Skin epidermis (tissue), 12 donors: ENCODE measurements at regions not wholly inside any gene's neighbourhood (a gene's known extent, or its start where the extent isn't known, plus 50 kb on each side); places are given as distances from the start of the nearest gene placed in this dataset.
A peak's percentile ranks its signal among the peaks of the same experiment; 100 is the strongest.

ENCODE experiments used
- H3K27ac ChIP-seq, 21 experiments: fragments of 200-600 bp; sonication (generic) in 11 of 21; one replicate each; pipeline ENCODE4 v1.5.0; 2020; ENCODE audit warnings: mild to moderate bottlenecking in 3 of 21, inconsistent platforms in 2 of 21, moderate library complexity in 2 of 21
- H3K4me3 ChIP-seq, 7 experiments: fragments of 200-600 bp; sonication (generic) in 2 of 7; one replicate each; pipeline ENCODE4 v1.5.0; 2020; ENCODE audit warnings: inconsistent platforms in 2 of 7, mild to moderate bottlenecking in 2 of 7, moderate library complexity in 1 of 7

DNA sequence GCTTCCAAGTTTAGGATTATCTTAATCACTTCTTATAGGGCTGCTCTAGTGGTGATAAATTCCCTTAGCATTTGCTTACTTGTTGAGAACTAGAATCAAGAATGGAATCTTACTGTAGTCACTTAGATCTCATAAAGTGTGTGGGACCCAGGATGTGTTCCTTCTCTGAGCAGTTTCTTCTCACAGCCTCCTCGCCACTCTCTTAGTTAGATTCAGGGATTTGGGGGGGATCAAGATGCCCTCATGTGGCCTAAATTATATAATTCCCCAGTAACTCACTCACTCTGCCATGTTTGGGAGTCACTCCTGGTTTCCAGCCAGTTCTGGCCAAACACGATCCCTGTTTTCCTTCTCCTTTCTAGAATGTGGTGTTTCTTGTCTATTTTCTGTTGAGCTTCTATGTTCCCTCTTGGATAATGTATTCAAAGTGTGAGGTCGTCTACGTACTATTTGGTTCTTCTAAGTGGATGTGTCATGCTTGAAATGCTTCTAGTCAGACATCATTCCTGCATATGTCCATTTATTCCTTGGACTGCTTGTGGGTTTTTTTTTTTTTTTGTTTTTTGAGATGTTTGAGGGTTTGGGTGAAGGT lies 414.9 kb upstream of the SYT4 start:
- H3K27ac ChIP-seq: peak overlapping the region in 2 of 21 experiments; percentile 13 to 30
- H3K4me3 ChIP-seq: no peak overlapping the region

DNA sequence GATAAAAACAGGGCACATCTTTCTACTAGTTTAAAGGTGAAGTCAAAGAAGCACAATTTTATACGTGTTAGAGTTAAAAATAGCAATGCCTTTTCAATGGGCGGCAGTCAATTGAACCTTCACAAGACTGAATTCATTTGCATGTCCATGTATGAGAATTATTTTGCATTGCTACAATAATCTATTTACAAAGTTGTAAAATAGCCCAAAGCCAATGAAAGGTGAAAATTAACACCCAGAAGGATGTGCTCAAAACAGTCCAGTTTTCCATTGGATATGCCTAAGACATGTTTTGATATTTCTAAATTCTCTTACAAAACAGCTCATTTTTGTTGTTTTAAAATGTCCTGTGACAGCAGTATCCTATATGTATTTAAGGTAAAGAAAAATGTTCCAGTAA lies 425.1 kb upstream of the SYT4 start:
- H3K27ac ChIP-seq: no peak overlapping the region
- no peak overlapping the region for H3K4me3 ChIP-seq

DNA sequence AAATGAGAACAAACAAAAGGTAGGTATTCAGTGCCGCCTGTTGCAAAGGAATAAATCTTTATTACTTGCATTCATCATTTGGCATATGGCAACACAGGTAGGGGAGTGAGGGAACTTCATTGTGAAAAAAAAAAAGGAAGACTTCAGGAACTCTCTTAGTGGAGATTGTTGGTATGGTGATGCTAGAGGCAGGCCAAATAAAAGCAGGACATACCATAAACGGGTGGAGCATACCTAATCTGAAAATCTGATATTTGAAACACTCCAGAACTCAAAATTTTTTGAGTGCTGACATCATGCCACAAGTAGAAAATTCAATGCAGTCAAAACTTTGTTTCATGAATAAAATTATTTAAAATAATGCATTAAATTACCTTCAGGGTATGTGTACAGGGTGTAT lies 425.8 kb upstream of the SYT4 start:
- Histone ChIP-seq H3K27ac (no peak overlapping the region), H3K4me3 (no peak overlapping the region)

DNA sequence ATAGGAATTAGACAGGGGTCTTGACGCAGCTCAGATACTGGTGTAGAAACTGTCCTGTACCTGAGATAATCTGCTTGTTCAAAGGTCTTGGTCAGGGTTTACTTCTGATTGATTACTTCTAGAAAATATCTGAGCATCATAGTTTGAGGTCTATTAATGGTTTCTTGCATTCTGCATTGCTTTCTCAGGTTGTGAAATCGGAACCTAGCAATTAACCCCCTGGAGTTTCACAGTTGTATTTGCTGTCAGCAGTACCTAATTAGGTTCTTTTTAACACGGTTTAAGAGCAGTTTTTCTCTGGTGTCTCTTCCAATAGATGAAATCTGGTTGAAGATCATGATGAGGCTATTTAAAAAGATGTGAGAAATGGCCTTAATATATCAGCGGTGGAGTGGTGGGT lies 428.6 kb upstream of the SYT4 start:
- no peak overlapping the region for H3K4me3 ChIP-seq
- no peak overlapping the region for H3K27ac ChIP-seq

GRCh38 chr18:43710135-43710534 lies 432.8 kb upstream of the SYT4 start:
- H3K27ac ChIP-seq: no peak overlapping the region
- no peak overlapping the region for H3K4me3 ChIP-seq

DNA sequence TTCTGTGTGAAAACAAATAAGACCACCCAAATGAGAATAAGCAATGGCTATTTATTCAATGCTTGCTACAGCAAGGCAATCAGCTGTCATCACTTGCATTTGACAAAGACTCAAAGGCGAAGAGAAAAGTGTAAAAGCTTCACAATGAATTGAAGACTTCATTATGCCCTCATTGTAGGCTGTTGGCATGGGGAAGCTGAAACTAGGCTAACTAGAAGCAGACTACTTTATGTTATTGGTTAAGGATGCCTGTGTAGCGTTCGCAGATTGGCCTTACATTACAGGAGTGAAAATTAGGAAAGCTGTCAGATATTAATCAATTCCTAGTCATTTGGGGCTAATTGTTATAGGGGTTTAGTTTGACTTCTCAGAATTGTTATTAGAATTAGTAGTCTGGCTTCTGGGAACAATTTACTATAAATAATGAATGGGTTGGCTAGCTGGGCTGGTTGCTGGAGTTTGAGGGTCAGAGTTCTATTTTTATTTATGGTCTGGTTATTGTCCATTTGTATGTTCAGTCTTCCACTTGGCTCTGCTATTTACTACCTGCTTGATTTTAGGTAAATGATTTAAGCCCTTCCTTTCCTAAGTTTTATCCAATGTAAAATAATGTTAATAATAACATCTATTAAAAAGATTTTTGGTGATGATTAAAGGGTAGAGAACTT lies 437.2 kb upstream of the SYT4 start:
- Histone ChIP-seq H3K4me3 (no peak overlapping the region), H3K27ac (no peak overlapping the region)

- no peak overlapping the region for H3K27ac ChIP-seq
- H3K4me3 ChIP-seq: no peak overlapping the region
Observed at GRCh38 chr18:43719267-43719795, 442.0 kb upstream of the SYT4 start.

- no peak overlapping the region for H3K27ac ChIP-seq
- H3K4me3 ChIP-seq: no peak overlapping the region
Observed at GRCh38 chr18:43720041-43720440, 442.8 kb upstream of the SYT4 start.

DNA sequence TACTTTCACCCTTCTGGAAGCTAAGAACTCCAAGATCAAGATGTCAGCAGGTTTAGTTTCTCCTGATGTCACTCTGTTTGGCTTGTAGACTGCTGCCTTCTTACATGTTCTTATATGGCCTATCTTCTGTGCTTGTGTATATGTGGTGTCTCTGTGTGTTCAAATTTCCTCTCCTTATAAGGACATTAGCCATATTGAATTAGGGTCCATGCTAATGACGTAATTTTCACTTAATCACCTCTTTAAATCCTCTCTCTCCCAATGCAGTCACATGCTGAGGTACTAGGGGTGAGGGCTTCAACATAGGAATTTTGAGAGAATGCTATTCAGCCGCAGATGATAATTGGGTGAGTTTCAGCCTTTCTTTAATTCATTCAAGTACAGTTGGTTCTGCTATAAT lies 458.3 kb upstream of the SYT4 start:
- no peak overlapping the region for H3K4me3 ChIP-seq
- no peak overlapping the region for H3K27ac ChIP-seq

DNA sequence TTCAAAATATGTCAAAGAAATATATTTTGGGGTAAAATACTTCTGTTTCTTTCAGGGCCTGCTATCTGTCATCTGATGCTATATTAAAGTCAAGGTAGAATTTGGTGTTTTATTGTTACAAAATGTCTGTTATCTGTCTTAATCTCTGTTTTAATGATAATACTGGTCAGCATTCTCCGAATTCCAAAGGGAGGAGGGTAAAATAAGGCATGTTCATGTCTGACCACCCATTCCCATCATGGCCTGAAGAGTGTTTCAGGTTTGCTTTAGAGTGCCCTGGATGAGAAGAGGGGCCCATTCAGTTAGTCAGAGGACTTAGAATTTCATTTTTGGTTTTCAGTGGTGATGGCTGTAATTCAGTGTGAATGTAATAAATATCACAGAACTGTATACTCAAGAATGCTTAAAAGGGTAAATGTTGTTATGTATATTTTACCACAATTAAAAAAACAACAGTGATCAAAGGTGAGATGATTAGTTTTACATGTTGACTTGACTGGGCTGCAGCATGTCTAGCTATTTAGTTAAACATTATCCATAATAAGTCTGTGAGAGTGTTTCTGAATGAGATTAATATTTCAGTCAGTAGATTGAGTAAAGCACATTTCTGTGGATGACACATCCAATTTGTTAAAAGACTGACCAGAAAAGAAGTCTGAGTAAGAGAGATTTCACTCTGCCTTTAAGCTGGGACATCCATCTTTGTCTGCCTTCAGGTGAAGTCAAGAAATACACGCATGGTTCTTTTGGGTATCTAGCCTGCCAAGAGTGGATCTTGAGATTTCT lies 467.9 kb upstream of the SYT4 start:
- Histone ChIP-seq H3K27ac (no peak overlapping the region), H3K4me3 (no peak overlapping the region)

DNA sequence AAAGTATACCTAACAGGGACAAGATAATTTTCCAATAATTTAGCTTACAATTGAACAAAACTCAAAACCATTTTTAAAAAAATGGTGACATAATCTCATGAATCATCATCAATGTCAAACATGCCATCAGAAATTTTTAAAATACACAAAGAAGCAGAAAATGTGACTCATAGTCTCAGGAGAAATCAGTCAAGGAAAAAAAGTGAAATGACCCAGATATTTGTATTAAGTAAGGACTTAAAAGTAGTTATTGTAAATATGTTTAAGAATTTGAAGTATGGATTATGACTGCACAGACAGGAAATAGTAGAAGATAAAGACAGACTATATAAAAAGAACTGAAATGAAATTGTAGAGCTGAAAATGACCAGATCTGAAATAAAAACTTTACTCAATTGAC lies 473.9 kb upstream of the SYT4 start:
- no peak overlapping the region for H3K27ac ChIP-seq
- H3K4me3 ChIP-seq: no peak overlapping the region

DNA sequence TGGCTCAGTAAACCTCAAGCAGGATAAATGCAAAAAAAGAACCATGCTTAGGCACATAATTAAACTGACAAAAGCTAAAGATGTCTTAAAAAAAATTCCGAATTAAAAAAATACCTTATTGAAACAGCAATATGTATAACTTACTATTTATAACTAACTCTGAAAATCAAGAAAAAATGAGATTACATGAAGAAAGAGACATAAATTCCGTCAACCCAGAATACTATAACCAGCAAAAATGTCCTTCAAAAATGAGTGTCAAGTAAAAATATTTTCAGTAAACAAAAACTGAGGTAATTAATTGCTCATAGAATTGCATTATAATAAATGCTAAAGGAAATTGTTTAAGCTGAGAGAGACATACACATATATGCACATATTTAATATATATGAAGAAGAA lies 474.5 kb upstream of the SYT4 start:
- Histone ChIP-seq H3K4me3 (no peak overlapping the region), H3K27ac (no peak overlapping the region)

GRCh38 chr18:43757273-43757672 lies 480.0 kb upstream of the SYT4 start:
- Histone ChIP-seq H3K4me3 (no peak overlapping the region), H3K27ac (peak overlapping the region in 1 of 21 experiments; percentile 16)

GRCh38 chr18:43758734-43759133 lies 481.4 kb upstream of the SYT4 start:
- H3K27ac ChIP-seq: no peak overlapping the region
- H3K4me3 ChIP-seq: no peak overlapping the region

DNA sequence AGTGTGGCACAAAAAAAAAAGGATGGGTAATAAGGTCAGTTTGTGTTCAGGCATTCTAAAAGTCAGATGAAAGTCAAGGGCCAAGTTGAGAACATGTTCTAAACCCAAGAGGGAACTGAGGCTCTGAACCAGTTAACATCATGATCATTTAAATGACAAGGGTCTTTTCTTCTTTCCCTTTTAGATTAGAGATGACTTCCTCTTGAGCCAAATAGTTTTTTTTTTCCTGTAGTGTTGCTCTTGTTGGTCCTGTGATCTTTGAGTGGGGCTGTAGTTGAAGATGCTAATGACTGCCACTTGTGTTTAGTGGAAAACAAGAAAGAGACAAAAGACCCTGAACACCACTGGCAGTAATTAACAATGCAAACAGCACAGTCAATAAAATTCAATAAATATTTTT lies 482.7 kb upstream of the SYT4 start:
- H3K4me3 ChIP-seq: no peak overlapping the region
- H3K27ac ChIP-seq: no peak overlapping the region

DNA sequence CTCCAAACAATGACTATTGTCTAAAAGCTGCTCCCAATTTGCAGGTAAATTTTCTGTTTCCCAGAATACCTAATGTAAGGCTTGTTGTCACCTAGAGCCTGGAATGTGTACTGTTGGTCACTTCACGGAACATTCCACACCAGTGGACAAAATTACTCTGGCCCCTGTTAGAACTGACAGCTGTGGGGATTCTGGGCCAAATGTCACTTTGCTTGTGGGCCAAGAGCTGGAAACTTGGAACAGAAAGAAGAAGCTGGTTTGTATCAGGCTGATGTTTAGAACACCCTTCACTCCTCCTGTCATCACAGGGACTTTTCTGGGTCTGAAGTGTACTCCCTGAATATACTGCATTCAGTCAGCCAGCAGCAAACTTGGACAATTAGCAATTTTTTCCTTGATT lies 495.6 kb upstream of the SYT4 start:
- Histone ChIP-seq H3K27ac (no peak overlapping the region), H3K4me3 (no peak overlapping the region)

- no peak overlapping the region for H3K4me3 ChIP-seq
- H3K27ac ChIP-seq: no peak overlapping the region
Observed at GRCh38 chr18:43774497-43774896, 497.2 kb upstream of the SYT4 start.

DNA sequence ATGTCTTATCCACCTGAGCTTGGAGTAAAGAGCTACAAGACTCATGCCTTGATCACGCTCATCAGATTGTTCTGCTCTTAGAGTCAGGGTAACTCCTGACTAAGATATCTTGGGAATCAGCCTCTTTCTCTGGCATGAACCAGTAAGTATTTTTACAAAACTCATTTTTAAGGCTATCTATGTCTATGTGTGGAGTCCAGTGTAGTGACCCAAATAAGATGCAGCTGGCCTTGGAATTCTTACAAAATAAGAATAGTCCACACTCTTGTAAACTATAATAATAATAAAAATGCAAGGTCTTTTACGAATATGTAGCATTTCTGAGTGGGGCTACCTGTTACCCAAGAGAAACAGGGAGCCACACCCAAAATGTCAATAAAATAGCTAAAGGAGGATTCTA lies 498.3 kb upstream of the SYT4 start:
- Histone ChIP-seq H3K4me3 (no peak overlapping the region), H3K27ac (no peak overlapping the region)

DNA sequence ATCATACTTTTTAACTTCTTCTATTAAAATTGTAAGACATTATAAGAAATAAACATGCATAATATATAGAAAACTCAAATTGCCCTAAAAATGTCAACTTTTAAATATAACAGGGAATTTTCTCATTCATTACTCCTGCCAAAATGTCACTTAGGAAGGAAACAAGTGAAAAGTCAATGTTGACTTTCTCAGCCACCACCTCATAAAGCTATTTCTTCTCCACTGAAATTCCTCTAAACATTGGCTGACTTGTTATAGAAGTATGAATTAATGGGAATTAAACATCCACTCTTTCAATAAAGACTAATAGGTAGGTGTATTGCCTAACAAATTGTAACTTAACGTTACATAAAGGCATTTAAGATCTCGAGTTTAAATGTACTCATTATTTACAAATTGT lies 499.7 kb upstream of the SYT4 start:
- Histone ChIP-seq H3K27ac (no peak overlapping the region), H3K4me3 (no peak overlapping the region)

DNA sequence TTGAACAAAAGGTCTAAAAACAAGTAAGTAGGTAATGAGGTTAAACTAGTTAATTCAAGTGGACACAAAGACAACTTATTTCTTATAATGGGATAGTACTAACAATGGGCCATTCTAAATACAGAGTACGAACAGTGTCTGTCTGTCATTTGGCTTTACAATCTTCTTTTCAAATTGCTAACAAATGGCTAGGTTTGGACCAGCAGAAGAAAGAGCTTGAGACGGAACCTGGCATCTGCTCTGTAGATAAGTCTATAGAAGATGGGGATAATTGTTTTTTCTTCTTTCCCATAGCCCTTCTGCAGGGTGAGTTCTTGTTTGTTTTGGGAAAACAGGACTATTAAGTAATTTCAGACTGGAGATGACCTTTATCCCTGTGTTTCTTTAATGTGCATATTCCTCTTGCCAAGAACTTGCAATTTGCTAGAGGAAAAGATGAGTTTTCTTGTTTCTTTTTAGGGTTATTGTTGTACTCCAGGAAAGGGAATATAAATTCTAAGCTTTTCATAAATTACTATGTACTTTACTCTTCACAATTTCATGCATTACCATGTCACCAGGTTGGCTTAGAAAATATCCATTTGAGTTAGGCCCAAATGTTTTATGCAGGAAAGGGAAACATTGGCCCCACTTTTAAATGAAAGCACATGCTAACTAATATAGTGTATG lies 500.5 kb upstream of the SYT4 start:
- H3K27ac ChIP-seq: no peak overlapping the region
- no peak overlapping the region for H3K4me3 ChIP-seq
